Loucy (cell line): ENCODE measurements at regions not wholly inside any gene's neighbourhood (a gene's known extent, or its start where the extent isn't known, plus 50 kb on each side); places are given as distances from the start of the nearest gene placed in this dataset.

Experiments
- H2AFZ ChIP-seq: fragments of 200-600 bp; sonication (generic); 2 replicates; pipeline ENCODE4 v1.6.0; 2016; ENCODE audit warnings: antibody characterized with exemption, mild to moderate bottlenecking, low read length, moderate library complexity
- H3F3A ChIP-seq: fragments of 200-600 bp; 2 replicates; pipeline ENCODE4 v1.6.0; 2016; ENCODE audit warnings: antibody characterized with exemption, low read depth, mild to moderate bottlenecking
- H3K27me3 ChIP-seq: fragments of 200-600 bp; sonication (generic); 2 replicates; pipeline ENCODE4 v1.6.1; 2014; ENCODE audit warnings: low read length, mild to moderate bottlenecking; ENCODE audit not compliant: insufficient read depth, poor library complexity, severe bottlenecking
- H3K36me3 ChIP-seq: fragments of 200-600 bp; sonication (generic); 2 replicates; pipeline ENCODE4 v1.6.1; 2016; ENCODE audit warnings: low read length; ENCODE audit not compliant: insufficient read depth
- H3K4me1 ChIP-seq: fragments of 200-600 bp; sonication (generic); 2 replicates; pipeline ENCODE4 v1.5.1; 2014; ENCODE audit warnings: low read length, mild to moderate bottlenecking; ENCODE audit not compliant: insufficient read depth, poor library complexity, severe bottlenecking
- H3K4me2 ChIP-seq: fragments of 200-600 bp; sonication (generic); 2 replicates; pipeline ENCODE4 v1.6.0; 2014; ENCODE audit warnings: antibody characterized with exemption, low read length, low read depth, mild to moderate bottlenecking; ENCODE audit not compliant: poor library complexity, severe bottlenecking
- H3K4me3 ChIP-seq: fragments of 200-600 bp; sonication (generic); 2 replicates; pipeline ENCODE4 v1.5.1; 2014; ENCODE audit warnings: low read length, mild to moderate bottlenecking, mixed read lengths; ENCODE audit not compliant: poor library complexity, severe bottlenecking
- H3K79me2 ChIP-seq: fragments of 200-600 bp; sonication (generic); 2 replicates; pipeline ENCODE4 v1.6.1; 2014; ENCODE audit warnings: low read length; ENCODE audit not compliant: insufficient read depth
- H3K9ac ChIP-seq: fragments of 200-600 bp; sonication (generic); 2 replicates; pipeline ENCODE4 v1.6.0; 2014; ENCODE audit warnings: mild to moderate bottlenecking, low read depth, low read length, moderate library complexity; ENCODE audit not compliant: poor library complexity, severe bottlenecking
- H3K9me2 ChIP-seq: fragments of 200-600 bp; sonication (generic); replicated peaks from 2 replicates; pipeline ENCODE4 v1.6.1; 2016; ENCODE audit warnings: low read depth, low read length, mixed read lengths
- H3K9me3 ChIP-seq: fragments of 200-600 bp; sonication (generic); 2 replicates; pipeline ENCODE4 v1.6.1; 2014; ENCODE audit warnings: mild to moderate bottlenecking, antibody characterized with exemption, low read length, low read depth; ENCODE audit not compliant: insufficient read depth
- H4K20me1 ChIP-seq: fragments of 200-600 bp; sonication (generic); 2 replicates; pipeline ENCODE4 v1.6.0; 2014; ENCODE audit warnings: antibody characterized with exemption, low read length, mild to moderate bottlenecking; ENCODE audit not compliant: insufficient read depth, poor library complexity, severe bottlenecking
- CTCF ChIP-seq: fragments of 200-600 bp; sonication (generic); conservative IDR thresholded peaks from 2 replicates; pipeline ENCODE4 v1.5.1; 2014; ENCODE audit warnings: mild to moderate bottlenecking, antibody characterized with exemption, low read length
- EZH2phosphoT487 ChIP-seq: fragments of 200-600 bp; IDR thresholded peaks from 2 replicates; pipeline ENCODE4 v1.6.1; 2018; ENCODE audit warnings: antibody characterized with exemption, mild to moderate bottlenecking, moderate library complexity, borderline replicate concordance

GRCh38 chr4:43457866-43458265 lies 565.4 kb downstream of the GRXCR1 start:
- Histone ChIP-seq H3K4me3 (no peak overlapping the region), H3K79me2 (no peaks in the 10 kb centered on the region), H4K20me1 (no peaks in the 10 kb centered on the region), H2AFZ (no peak overlapping the region), H3K4me1 (no peaks in the 10 kb centered on the region), H3K4me2 (no peak overlapping the region), H3F3A (no peaks in the 10 kb centered on the region), H3K9me3 (no peaks in the 10 kb centered on the region), H3K9me2 (no peaks in the 10 kb centered on the region), H3K9ac (no peak overlapping the region), H3K36me3 (no peaks in the 10 kb centered on the region), H3K27me3 (no peaks in the 10 kb centered on the region)
- TF ChIP-seq CTCF (no peak), EZH2phosphoT487 (no peak)

DNA sequence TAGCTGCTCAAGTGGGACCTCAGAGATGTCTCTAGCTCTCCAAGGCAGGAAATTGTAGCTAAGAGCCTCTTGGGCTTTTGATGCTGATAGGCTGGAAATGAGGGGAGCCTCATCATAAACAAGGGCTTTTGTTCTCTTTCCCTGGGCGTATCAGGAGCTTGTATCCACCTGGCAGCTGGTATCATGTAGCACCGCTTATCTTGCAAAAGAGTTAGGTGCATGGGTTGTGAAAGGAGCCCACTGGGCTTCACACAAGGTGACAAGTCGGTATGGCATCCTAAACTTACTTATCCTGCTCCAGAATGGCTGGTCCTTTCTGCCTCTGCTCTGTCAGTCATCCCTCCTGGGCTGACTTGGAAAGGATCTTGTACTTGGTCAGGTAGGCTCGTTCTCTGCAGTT lies 565.8 kb downstream of the GRXCR1 start:
- H4K20me1 ChIP-seq: no peaks in the 10 kb centered on the region
- H3K4me3 ChIP-seq: no peak overlapping the region
- no peaks in the 10 kb centered on the region for H3F3A ChIP-seq
- no peaks in the 10 kb centered on the region for H3K4me1 ChIP-seq
- no peaks in the 10 kb centered on the region for H3K36me3 ChIP-seq
- H3K27me3 ChIP-seq: no peaks in the 10 kb centered on the region
- no peak for TF ChIP-seq EZH2phosphoT487
- no peaks in the 10 kb centered on the region for H3K79me2 ChIP-seq
- H3K9me3 ChIP-seq: no peaks in the 10 kb centered on the region
- no peak overlapping the region for H3K4me2 ChIP-seq
- no peak overlapping the region for H3K9ac ChIP-seq
- no peak overlapping the region for H2AFZ ChIP-seq
- no peaks in the 10 kb centered on the region for H3K9me2 ChIP-seq

GRCh38 chr4:43471950-43472349 lies 579.4 kb downstream of the GRXCR1 start:
- Histone ChIP-seq H3K9me3 (no peaks in the 10 kb centered on the region), H3K36me3 (no peaks in the 10 kb centered on the region), H3K27me3 (no peaks in the 10 kb centered on the region), H4K20me1 (no peaks in the 10 kb centered on the region), H3F3A (no peaks in the 10 kb centered on the region), H3K79me2 (no peaks in the 10 kb centered on the region), H3K9ac (no peak overlapping the region), H3K4me1 (no peaks in the 10 kb centered on the region), H3K9me2 (no peaks in the 10 kb centered on the region), H3K4me2 (no peak overlapping the region), H2AFZ (no peak overlapping the region), H3K4me3 (no peak overlapping the region)
- TF ChIP-seq CTCF: peak; percentile 16; the same call in 1 of the 2 replicates
- no peak for TF ChIP-seq EZH2phosphoT487

DNA sequence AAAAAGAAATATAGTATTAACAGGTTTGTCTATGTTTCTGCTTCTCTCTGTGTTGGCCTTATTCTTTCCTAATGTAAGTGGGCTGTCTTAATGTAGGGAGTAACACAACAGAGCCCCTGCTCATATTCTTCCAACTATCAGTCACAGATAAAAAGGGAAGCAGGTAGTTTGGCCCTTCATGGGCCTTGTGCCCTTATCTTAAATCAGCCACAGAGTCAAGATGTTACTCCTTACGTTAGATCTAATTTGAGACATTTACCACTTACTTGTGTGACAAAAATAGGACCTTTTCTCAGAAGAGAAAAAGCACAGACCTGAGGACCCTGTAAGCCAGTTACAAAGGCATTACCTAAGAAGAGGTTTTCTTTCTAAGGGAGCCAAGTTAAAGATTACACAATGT lies 589.0 kb downstream of the GRXCR1 start:
- H3K27me3 ChIP-seq: no peaks in the 10 kb centered on the region
- TF ChIP-seq CTCF (no peak), EZH2phosphoT487 (no peak)
- no peaks in the 10 kb centered on the region for H3K9me2 ChIP-seq
- H3K9ac ChIP-seq: no peak overlapping the region
- H3K36me3 ChIP-seq: no peaks in the 10 kb centered on the region
- H3K9me3 ChIP-seq: no peaks in the 10 kb centered on the region
- no peaks in the 10 kb centered on the region for H3K79me2 ChIP-seq
- H3K4me3 ChIP-seq: no peak overlapping the region
- H4K20me1 ChIP-seq: no peaks in the 10 kb centered on the region
- no peak overlapping the region for H2AFZ ChIP-seq
- no peak overlapping the region for H3K4me2 ChIP-seq
- no peaks in the 10 kb centered on the region for H3F3A ChIP-seq
- no peaks in the 10 kb centered on the region for H3K4me1 ChIP-seq
